NCI-H226 (cell line): ENCODE measurements at regions not wholly inside any gene's neighbourhood (a gene's known extent, or its start where the extent isn't known, plus 50 kb on each side); places are given as distances from the start of the nearest gene placed in this dataset.
"Not testable (repeated sequence)": the region's sequence is repeated elsewhere in the genome, so short reads cannot be mapped to it uniquely, and the experiment has no call there.

ENCODE experiments used
- DNase-seq: peaks from one replicate; pipeline ENCODE4 v3.0.0-alpha.2; 2015

- not testable (repeated sequence) for DNase-seq
These were observed 1494.5 kb upstream of the TPTE start for GRCh38 chr21:9026729-9027416.

- DNase-seq = not testable (repeated sequence)
These were observed 1494.0 kb upstream of the TPTE start for GRCh38 chr21:9027417-9027800.

- DNase-seq = not testable (repeated sequence)
These were observed 1492.6 kb upstream of the TPTE start for GRCh38 chr21:9028624-9029431.

DNA sequence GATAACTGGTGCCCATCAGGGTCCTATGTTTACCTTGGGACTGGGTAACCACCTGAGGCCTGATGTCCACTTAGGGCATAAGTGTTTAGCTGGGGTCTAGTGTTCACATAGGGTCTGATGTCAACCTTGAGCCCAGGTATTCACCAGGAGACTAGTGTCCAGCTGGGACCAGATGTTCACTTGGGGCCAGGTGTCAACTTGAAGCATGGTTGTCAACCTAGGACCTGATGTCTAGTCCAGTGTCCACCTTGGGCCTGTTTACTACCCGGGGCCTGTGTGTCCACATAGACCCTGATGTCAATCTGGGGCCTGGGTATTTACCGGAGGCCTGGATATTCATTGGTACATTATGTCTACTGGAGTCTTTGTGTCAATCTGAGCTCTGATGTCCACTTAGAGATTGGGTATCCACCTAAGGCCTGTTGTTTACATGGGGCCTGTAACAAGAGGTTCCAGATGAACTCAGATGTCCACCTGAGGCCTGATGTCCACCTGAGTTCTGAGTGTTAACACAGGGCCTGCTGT, 1491.2 kb upstream of the TPTE start:
- DNase-seq = not testable (repeated sequence)

- DNase-seq = not testable (repeated sequence)
These were observed 1489.7 kb upstream of the TPTE start for GRCh38 chr21:9031482-9032374.

DNA sequence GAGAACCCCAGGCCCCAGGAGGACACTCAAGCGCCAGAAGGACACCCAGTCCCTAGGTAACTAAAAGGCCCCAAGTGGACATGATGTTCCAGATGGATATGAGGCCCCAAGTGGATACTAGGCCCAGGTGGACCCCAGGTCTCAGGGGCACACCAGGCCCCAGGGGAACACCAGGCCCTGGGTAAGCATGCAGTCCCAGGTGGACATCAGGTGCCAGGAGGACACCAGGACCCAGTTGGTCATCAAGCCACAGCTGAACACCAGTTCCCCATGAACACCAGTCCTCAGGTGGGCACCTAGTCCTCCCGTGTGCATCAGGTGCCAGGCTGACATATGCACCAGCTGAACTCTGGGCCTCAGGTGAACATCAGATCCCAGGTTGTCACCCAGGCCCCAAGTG, 1488.8 kb upstream of the TPTE start:
- not testable (repeated sequence) for DNase-seq

DNA sequence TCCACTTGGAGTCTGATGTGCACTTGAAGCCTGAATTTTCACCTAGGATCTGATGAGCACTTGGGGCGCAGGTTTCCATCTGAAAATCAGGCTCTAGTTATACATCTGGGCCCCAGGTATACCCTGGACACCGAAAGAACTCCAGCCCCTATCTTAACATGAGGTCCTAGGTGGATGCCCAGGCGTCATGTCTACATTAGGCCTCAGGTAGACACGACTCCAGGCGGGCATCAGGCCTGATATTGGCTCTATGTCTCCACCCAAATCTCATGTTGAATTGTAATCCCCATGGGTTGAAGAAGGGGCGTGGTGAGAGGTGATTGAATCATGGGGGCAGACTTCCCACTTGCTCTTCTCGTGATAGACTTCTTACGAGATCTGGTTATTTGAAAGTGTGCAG, 1488.1 kb upstream of the TPTE start:
- DNase-seq = not testable (repeated sequence)

DNA sequence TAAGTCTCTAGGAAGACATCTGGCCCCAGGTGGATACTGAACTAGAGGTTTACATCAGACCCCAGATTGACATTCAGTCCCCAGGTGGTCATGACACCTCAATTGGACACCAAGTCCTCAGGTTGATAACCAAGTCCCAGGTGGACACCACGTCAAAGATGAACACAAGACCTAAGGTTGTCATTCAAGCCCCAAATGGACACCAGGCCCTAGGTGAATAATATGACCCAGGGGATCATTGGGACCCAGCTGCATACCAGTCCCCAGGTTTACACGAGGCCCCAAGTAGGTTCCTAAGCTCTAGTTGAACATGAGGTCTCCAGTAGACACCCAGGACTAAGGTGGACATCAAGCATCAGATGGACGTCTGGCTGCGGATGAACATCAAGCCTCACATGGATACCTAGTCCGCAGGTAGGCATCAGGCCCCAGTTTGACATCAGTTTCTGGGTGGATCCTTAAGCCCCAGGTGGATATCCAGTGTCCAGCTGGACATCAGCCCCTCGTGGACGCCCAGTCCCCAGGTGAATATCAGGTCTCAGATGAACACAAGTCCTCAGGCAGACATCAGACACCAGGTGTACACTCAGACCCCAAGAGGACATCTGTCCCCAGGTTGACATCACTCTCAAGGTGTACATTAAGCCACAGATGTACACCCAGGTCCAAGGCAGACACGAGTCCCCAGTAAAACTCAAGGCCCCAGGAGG, 1486.7 kb upstream of the TPTE start:
- not testable (repeated sequence) for DNase-seq

GRCh38 chr21:9035225-9035624, 1486.2 kb upstream of the TPTE start:
- not testable (repeated sequence) for DNase-seq

DNA sequence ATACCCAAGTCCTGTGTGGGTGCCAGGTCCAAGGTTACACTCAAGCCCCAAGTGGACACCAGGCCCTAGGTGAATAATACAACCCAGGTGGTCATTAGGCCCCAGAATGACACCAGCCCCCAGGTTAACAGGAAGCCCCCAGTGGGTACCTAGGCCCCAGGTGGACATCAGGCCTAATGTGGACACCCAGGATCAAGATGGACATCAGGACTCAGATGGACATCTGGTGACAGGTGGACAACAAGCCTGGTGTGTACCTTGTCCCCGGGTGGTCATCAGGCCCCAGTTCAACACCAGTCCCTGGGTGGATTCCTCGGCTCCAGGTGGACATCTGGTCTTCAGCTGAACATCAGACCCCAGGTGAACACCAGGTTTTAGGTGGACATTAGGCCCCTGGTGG, 1485.4 kb upstream of the TPTE start:
- not testable (repeated sequence) for DNase-seq

GRCh38 chr21:9036966-9037587, 1484.3 kb upstream of the TPTE start:
- not testable (repeated sequence) for DNase-seq

DNA sequence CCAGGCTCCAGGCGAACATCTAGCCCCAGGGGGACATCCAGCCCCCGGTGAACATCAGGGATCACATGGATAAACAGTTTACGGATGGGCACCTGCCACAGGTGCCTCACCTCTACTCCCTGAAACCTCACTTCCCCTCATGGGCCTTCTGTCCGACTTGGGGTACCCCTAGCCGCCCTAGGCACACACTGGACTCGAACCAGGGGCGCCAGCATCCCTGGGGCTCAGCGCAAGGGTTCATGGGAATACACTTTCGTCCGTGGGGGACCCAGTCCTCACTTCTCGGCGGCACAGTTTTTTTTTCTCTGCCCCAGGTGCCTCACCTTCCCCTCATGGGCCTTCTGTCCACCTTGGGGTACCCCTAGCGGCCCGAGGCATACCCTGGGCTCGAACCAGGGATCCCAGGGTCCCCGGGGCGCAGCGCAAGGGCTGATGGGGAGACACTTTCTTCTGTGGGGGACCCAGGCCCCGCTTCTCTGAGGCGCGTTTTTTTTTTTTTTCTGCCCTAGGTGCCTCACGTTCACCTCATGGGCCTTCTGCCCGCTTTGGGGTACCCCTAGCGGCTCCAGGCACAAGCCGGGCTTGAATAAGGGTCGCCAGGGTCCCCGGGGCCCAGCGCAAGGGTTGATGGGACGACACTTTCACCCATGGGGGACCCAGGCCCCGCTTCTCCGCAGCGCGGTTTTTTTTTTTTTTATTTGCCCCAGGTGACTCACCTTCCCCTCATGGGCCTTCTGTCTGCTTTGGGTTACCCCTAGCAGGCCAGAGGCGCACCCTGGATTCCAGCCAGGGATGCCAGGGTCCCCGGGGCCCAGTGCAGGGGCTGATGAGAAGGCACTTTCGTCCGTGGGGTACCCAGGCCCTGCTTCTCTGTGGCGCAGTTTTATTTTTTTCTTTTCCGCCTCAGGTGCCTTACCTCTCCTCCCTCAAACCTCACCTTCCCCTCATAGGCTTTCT, 1483.5 kb upstream of the TPTE start:
- not testable (repeated sequence) for DNase-seq

- DNase-seq = peak; percentile 1
These were observed 1481.6 kb upstream of the TPTE start for GRCh38 chr21:9039520-9040365.

DNA sequence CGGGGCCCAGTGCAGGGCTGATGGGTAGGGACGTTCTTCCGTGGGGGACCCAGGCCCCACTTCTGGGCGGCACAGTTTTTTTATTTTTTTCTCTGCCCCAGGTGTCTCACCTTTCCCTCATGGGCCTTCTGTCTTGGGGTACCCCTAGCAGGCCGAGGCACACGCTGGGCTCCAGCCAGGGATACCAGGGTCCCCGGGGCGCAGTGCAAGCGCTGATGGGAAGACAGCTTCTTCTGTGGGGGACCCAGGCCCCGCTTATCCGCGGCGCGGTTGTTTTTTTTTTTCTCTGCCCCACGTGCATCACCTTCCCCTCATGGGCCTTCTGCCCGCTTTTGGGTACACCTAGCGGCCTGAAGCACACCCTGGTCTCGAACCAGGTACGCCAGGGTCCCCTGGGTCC, 1481.0 kb upstream of the TPTE start:
- peak; percentile 0 for DNase-seq

- peak; percentile 0 for DNase-seq
These were observed 1480.0 kb upstream of the TPTE start for GRCh38 chr21:9041175-9041948.

DNA sequence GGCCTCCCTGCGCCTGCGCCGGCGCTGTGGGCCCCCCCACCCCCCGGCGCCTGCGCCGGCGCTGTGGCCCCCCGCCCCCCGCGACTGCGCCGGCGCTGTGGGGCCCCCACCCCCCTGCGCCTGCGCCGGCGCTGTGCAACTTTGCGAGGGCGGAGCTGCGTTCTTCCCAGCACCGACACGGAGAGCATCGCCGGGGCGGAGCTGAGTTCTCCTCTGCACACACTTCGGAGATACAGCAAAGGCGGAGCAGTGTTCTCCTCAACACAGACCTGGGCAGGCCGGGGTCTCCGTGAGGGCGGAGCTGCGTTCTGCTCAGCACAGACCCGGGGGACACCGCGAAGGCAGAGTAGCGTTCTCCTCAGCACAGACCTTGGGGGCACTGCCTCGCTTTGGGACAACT, 1478.3 kb upstream of the TPTE start:
- DNase-seq = not testable (repeated sequence)

DNA sequence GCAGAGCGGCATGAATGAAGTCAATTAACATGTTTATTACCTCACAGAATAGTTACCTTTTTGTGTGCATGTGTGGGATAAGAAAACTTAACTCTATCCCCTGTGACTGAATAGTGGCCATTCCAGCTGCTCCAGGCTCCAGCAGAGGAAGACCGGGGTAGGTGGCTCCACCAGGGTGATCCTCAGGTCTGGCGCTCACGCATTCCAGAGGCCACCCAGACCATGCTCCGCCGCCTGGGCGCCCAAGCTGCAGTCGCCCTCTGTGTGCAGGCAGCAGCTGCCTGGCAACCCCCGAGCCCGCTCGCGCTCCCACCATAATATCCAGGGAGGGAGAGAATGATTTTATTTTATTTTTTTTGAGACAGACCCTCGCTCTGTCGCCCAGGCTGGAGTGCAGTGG, 1474.5 kb upstream of the TPTE start:
- DNase-seq = not testable (repeated sequence)

DNA sequence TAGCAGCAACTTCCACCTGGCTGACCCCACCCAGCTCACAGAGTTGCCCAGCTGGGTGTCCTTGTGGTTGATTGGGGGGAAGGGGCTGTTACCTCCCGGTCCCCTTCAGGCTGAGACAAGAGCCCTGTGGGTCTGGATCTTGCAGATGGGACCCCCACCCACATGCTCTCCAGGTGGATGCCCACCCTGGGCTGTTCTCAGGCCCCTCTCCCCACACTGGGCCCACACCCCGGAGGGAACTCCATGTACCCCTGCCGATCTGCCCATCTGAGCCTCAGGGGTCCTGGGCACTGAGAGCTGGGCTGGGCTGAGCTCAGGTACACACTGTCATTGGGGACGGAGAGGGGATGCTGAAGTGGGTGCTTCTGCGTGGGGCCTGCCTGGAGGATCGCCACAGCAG, 1453.9 kb upstream of the TPTE start:
- DNase-seq = not testable (repeated sequence)

DNA sequence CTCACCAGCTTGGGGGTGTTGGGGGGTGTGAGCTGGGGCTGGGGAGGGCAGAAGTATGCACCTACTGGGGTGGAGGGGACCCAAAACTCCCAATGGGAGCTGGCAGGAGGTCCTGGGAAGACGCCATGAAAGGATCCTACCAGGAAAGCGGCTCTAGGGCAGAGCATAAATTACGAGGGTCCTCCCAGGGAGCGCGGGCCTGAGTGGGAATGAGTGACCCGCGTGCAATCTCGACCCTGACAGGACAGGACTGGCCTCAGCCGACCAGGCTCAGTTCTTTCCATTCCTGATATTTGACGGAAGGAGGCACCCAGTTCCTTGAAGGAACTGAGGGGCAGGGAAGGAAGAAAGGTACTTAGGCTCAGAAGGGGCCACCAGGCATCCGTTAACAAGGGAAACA, 1452.8 kb upstream of the TPTE start:
- DNase-seq = not testable (repeated sequence)
